ENCODE measurements at regions not wholly inside any gene's neighbourhood (a gene's known extent, or its start where the extent isn't known, plus 50 kb on each side); places are given as distances from the start of the nearest gene placed in this dataset.

DNA sequence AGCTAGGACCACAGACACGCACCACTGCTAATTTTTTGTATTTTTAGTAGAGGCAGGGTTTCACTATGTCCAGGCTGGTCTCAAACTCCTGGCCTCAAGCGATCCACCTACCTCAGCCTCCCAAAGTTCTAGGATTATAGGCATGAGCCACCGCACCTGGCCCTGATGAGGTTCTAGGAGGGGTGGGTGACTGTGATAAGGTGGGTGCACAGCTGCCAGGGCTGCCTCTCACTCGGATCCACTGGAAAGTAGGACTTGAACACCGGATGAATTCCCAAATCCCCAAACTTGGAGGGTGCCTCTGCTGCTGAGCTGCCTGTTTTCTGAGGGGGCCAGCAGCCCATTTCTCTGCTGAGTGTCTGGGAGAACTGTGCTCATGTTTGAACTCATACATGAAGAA lies 68.2 kb upstream of the PARP1 start:
- no peaks in the 10 kb centered on the region for H3K9me3 Mint-ChIP-seq
- H3K4me1 Mint-ChIP-seq, result no peaks in the 10 kb centered on the region
- H3K27ac Mint-ChIP-seq, result no peak overlapping the region
- CTCF ChIA-PET, result no interaction called here
- DNase-seq (no peak), ATAC-seq (ENCODE audit: low read depth) (no peak)
- POLR2A ChIA-PET, result no interaction called here
- TF ChIP-seq CTCF (IDR thresholded peaks at IDR 0.05), result no peak
- peaks cover 2% of the 10 kb centered on the region for H3K27me3 Mint-ChIP-seq
- no peaks in the 10 kb centered on the region for H3K36me3 Mint-ChIP-seq (ENCODE audit: low read depth)
- no peak overlapping the region for H3K4me3 Mint-ChIP-seq
- intact Hi-C loops (cut with micrococcal nuclease), result no loop called here

GRCh38 chr1:226476648-226477319 lies 68.9 kb upstream of the PARP1 start:
- DNase-seq (no peak), ATAC-seq (ENCODE audit: low read depth) (no peak)
- H3K27me3 Mint-ChIP-seq, result peaks cover 5% of the 10 kb centered on the region
- POLR2A ChIA-PET, result no interaction called here
- no peak for TF ChIP-seq CTCF (IDR thresholded peaks at IDR 0.05)
- no peak overlapping the region for H3K4me3 Mint-ChIP-seq
- H3K4me1 Mint-ChIP-seq, result no peaks in the 10 kb centered on the region
- intact Hi-C loops (cut with micrococcal nuclease), result no loop called here
- no peaks in the 10 kb centered on the region for H3K36me3 Mint-ChIP-seq (ENCODE audit: low read depth)
- CTCF ChIA-PET, result no interaction called here
- no peaks in the 10 kb centered on the region for H3K9me3 Mint-ChIP-seq
- H3K27ac Mint-ChIP-seq, result no peak overlapping the region

- ChIA-PET POLR2A (no interaction called here), CTCF (no interaction called here)
- intact Hi-C loops (cut with micrococcal nuclease), result no loop called here
- no peak for ATAC-seq (ENCODE audit: low read depth)
- H3K4me3 Mint-ChIP-seq, result no peak overlapping the region
- H3K27me3 Mint-ChIP-seq, result peaks cover 14% of the 10 kb centered on the region
- H3K27ac Mint-ChIP-seq, result no peak overlapping the region
- no peaks in the 10 kb centered on the region for H3K36me3 Mint-ChIP-seq (ENCODE audit: low read depth)
- TF ChIP-seq CTCF (IDR thresholded peaks at IDR 0.05), result no peak
- no peaks in the 10 kb centered on the region for H3K4me1 Mint-ChIP-seq
- no peaks in the 10 kb centered on the region for H3K9me3 Mint-ChIP-seq
- no peak for DNase-seq
These were observed 69.1 kb upstream of the STUM start for GRCh38 chr1:226479474-226479873.

- no peak for ATAC-seq (ENCODE audit: low read depth)
- H3K27ac Mint-ChIP-seq, result no peak overlapping the region
- intact Hi-C loops (cut with micrococcal nuclease), result no loop called here
- H3K9me3 Mint-ChIP-seq, result no peaks in the 10 kb centered on the region
- no peak for TF ChIP-seq CTCF (IDR thresholded peaks at IDR 0.05)
- ChIA-PET CTCF (no interaction called here), POLR2A (no interaction called here)
- H3K27me3 Mint-ChIP-seq, result peaks cover 22% of the 10 kb centered on the region
- DNase-seq, result no peak
- no peak overlapping the region for H3K4me3 Mint-ChIP-seq
- H3K36me3 Mint-ChIP-seq (ENCODE audit: low read depth), result no peaks in the 10 kb centered on the region
- H3K4me1 Mint-ChIP-seq, result no peaks in the 10 kb centered on the region
These were observed 68.1 kb upstream of the STUM start for GRCh38 chr1:226480461-226480860.

DNA sequence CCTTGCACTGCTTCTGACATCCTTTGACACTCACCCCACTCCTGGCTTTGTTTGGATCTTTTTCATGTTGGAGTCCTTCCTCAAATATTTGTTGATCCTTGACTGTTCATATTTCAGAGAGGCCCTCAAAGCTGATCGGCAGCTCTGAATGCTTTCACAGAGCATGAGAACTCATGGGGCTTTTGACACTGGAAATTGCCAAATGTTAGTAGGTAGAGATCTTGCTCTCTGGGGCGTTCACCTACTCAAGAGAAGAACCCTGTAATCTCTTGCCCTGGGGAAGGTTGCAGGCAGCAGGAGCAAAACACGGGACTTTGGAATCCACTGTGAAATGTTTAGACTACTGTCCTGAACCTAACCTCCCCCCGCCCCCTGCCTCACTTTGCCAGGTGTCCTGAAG lies 67.4 kb upstream of the STUM start:
- DNase-seq, result no peak
- Mint-ChIP-seq H3K36me3 (ENCODE audit: low read depth) (no peaks in the 10 kb centered on the region), H3K4me1 (no peaks in the 10 kb centered on the region), H3K27me3 (peaks cover 26% of the 10 kb centered on the region), H3K9me3 (peaks cover under 1% of the 10 kb centered on the region), H3K27ac (no peak overlapping the region), H3K4me3 (no peak overlapping the region)
- intact Hi-C loops (cut with micrococcal nuclease), result no loop called here
- ChIA-PET POLR2A (no interaction called here), CTCF (no interaction called here)
- TF ChIP-seq CTCF (IDR thresholded peaks at IDR 0.05), result no peak
- no peak for ATAC-seq (ENCODE audit: low read depth)

Data from activated B cell treated with CpG ODN at 0.5 μM for 24 hours (primary cell).